ENCODE measurements at regions not wholly inside any gene's neighbourhood (a gene's known extent, or its start where the extent isn't known, plus 50 kb on each side); places are given as distances from the start of the nearest gene placed in this dataset.

- H3K27me3 ChIP-seq (ENCODE audit: insufficient read depth, low read length): no peaks in the 10 kb centered on the region
- H2BK12ac ChIP-seq (ENCODE audit: insufficient read length, low read depth, low read length): no peak overlapping the region
- DNase-seq: no peak
- H2BK15ac ChIP-seq (ENCODE audit: low read depth, low read length): no peak overlapping the region
- no peak overlapping the region for H4K5ac ChIP-seq (ENCODE audit: insufficient read length, low read depth, low read length)
- Mint-ChIP-seq H3K9me3 (no peaks in the 10 kb centered on the region; a peak in 2 of 5 replicates), H3K27ac (no peak overlapping the region), H3K27me3 (ENCODE audit: low read depth) (no peaks in the 10 kb centered on the region), H3K36me3 (ENCODE audit: insufficient read depth in 1 of 3, low read depth in 3 of 3) (no peaks in the 10 kb centered on the region), H3K4me1 (peaks cover 5 to 8% of the 10 kb centered on the region in 2 experiments), H3K4me3 (no peak overlapping the region)
- no peak overlapping the region for H3K4ac ChIP-seq (ENCODE audit: low read depth, low read length)
- TF ChIP-seq CTCF (conservative IDR thresholded peaks at IDR 0.05): no peak
- no peak overlapping the region for H3K14ac ChIP-seq (ENCODE audit: insufficient read depth, low read length)
- no peak overlapping the region for H3K27ac ChIP-seq (ENCODE audit: insufficient read length, low read depth, low read length)
- no peak overlapping the region for H3T11ph ChIP-seq (ENCODE audit: low read length)
- no peak overlapping the region for H2AFZ ChIP-seq (ENCODE audit: low read length)
- H2BK120ac ChIP-seq (ENCODE audit: low read depth, low read length, poor library complexity, severe bottlenecking): no peak overlapping the region
- no peaks in the 10 kb centered on the region for H3K23me2 ChIP-seq (ENCODE audit: insufficient read length, low read depth, low read length, poor library complexity, severe bottlenecking)
- H3K79me1 ChIP-seq (ENCODE audit: insufficient read depth, low read depth, low read length, poor library complexity, severe bottlenecking): no peaks in the 10 kb centered on the region
- no peak overlapping the region for H3K56ac ChIP-seq (ENCODE audit: insufficient read length, low read depth, low read length)
- no peak overlapping the region for H2AK5ac ChIP-seq (ENCODE audit: insufficient read length, low read length)
- no peak overlapping the region for H4K8ac ChIP-seq (replicated peaks; ENCODE audit: insufficient read length, low read depth, low read length)
- no peaks in the 10 kb centered on the region for H4K20me1 ChIP-seq (ENCODE audit: control insufficient read depth, insufficient read depth, insufficient read length)
- H3K4me1 ChIP-seq (ENCODE audit: insufficient read depth, low read length): no peaks in the 10 kb centered on the region
- no peak overlapping the region for H3K4me2 ChIP-seq (ENCODE audit: insufficient read depth, insufficient read length, low read length)
- H3K23ac ChIP-seq (ENCODE audit: insufficient read length, low read depth, low read length): no peak overlapping the region
- H2BK20ac ChIP-seq (ENCODE audit: low read depth, low read length, poor library complexity, severe bottlenecking): no peak overlapping the region
- H2BK5ac ChIP-seq (ENCODE audit: insufficient read length, low read length): no peak overlapping the region
- no peaks in the 10 kb centered on the region for H3K9me3 ChIP-seq (ENCODE audit: control insufficient read depth, low read depth, low read length)
- H4K91ac ChIP-seq (ENCODE audit: insufficient read length, low read depth, low read length): no peak overlapping the region
- no peak overlapping the region for H3K18ac ChIP-seq (ENCODE audit: insufficient read length, low read depth, low read length)
- WGBS (ENCODE audit: extremely low coverage, insufficient read length, low lambda C conversion rate): no CpG with 5 or more reads among the region's 2 CpGs
- no peak overlapping the region for H3K9ac ChIP-seq (ENCODE audit: extremely low read depth, insufficient read length, low read length)
- H3K79me2 ChIP-seq (ENCODE audit: insufficient read depth, low read length): no peaks in the 10 kb centered on the region
Measured at GRCh38 chr6:88371480-88371879, 205.3 kb upstream of the CNR1 start.

Data from H9 (cell line).